Mesendoderm (in vitro differentiated cells): ENCODE measurements at regions not wholly inside any gene's neighbourhood (a gene's known extent, or its start where the extent isn't known, plus 50 kb on each side); places are given as distances from the start of the nearest gene placed in this dataset.

ENCODE experiments used
- DNase-seq: peaks from one replicate; pipeline ENCODE4 v3.0.0; 2013
- H2AK5ac ChIP-seq: 2 replicates; pipeline ENCODE4 v1.6.1; 2013; ENCODE audit warnings: low read length, inconsistent platforms
- H2BK120ac ChIP-seq: 2 replicates; pipeline ENCODE4 v1.6.1; 2013; ENCODE audit warnings: low read depth, mild to moderate bottlenecking, low read length, moderate library complexity, mixed read lengths
- H2BK15ac ChIP-seq: replicated peaks from 2 replicates; pipeline ENCODE4 v1.6.1; 2013; ENCODE audit warnings: low read depth, mild to moderate bottlenecking, moderate library complexity
- H2BK5ac ChIP-seq: 2 replicates; pipeline ENCODE4 v1.6.1; 2013; ENCODE audit warnings: low read length, inconsistent platforms
- H3K18ac ChIP-seq: 2 replicates; pipeline ENCODE4 v1.6.1; 2013; ENCODE audit warnings: mild to moderate bottlenecking, low read length, mixed read lengths
- H3K23ac ChIP-seq: one replicate; pipeline ENCODE4 v1.6.1; 2013; ENCODE audit warnings: low read length
- H3K27ac ChIP-seq: 2 replicates; pipeline ENCODE4 v1.5.1; 2013; ENCODE audit warnings: low read depth, mild to moderate bottlenecking, inconsistent platforms, low read length, moderate library complexity
- H3K27me3 ChIP-seq: 2 replicates; pipeline ENCODE4 v1.6.1; 2013; ENCODE audit warnings: low read length, control low read depth, mild to moderate bottlenecking, inconsistent platforms; ENCODE audit not compliant: insufficient read depth, poor library complexity
- H3K36me3 ChIP-seq: 2 replicates; pipeline ENCODE4 v1.6.1; 2013; ENCODE audit warnings: low read length, inconsistent platforms; ENCODE audit not compliant: control insufficient read depth, insufficient read depth
- H3K4ac ChIP-seq: one replicate; pipeline ENCODE4 v1.6.1; 2013; ENCODE audit warnings: low read depth, mild to moderate bottlenecking, low read length, moderate library complexity
- H3K4me1 ChIP-seq: 2 replicates; pipeline ENCODE4 v1.6.1; 2013; ENCODE audit warnings: low read depth, low read length, inconsistent platforms; ENCODE audit not compliant: control insufficient read depth
- H3K4me2 ChIP-seq: 2 replicates; pipeline ENCODE4 v1.6.1; 2013; ENCODE audit warnings: low read length
- H3K4me3 ChIP-seq: 2 replicates; pipeline ENCODE4 v1.5.1; 2013; ENCODE audit warnings: mild to moderate bottlenecking, low read length
- H3K56ac ChIP-seq: one replicate; pipeline ENCODE4 v1.6.1; 2013; ENCODE audit warnings: low read length
- H3K79me1 ChIP-seq: 2 replicates; pipeline ENCODE4 v1.6.1; 2013; ENCODE audit warnings: low read length, inconsistent platforms
- H3K79me2 ChIP-seq: 2 replicates; pipeline ENCODE4 v1.6.1; 2013; ENCODE audit warnings: mild to moderate bottlenecking, low read length; ENCODE audit not compliant: control insufficient read depth, insufficient read depth
- H3K9ac ChIP-seq: 2 replicates; pipeline ENCODE4 v1.6.1; 2013; ENCODE audit warnings: low read length, inconsistent platforms
- H4K5ac ChIP-seq: one replicate; pipeline ENCODE4 v1.6.1; 2013; ENCODE audit warnings: low read length
- H4K8ac ChIP-seq: one replicate; pipeline ENCODE4 v1.6.1; 2013; ENCODE audit warnings: low read depth, mild to moderate bottlenecking, control low read depth, low read length, moderate library complexity
- WGBS: extraction: QIAGEN DNeasy Blood & Tissue Kit; methylation state at CpG from one replicate; pipeline ENCODE4 v1.1.7; 2013; ENCODE audit warnings: low lambda C conversion rate, missing lambda C conversion rate; ENCODE audit not compliant: insufficient coverage; ENCODE audit errors: extremely low coverage; 5-methylcytosine and 5-hydroxymethylcytosine counted together

GRCh38 chr9:100856238-100856637 lies 172.3 kb upstream of the PLPPR1 start:
- Histone ChIP-seq H4K5ac (no peak overlapping the region), H2BK120ac (no peak overlapping the region), H3K4me1 (no peaks in the 10 kb centered on the region), H3K79me2 (no peaks in the 10 kb centered on the region), H3K4me3 (no peak overlapping the region), H3K9ac (no peak overlapping the region), H3K36me3 (no peaks in the 10 kb centered on the region), H2BK5ac (no peak overlapping the region), H2AK5ac (no peak overlapping the region), H4K8ac (no peak overlapping the region), H3K79me1 (no peaks in the 10 kb centered on the region), H3K18ac (no peak overlapping the region), H3K27ac (no peak overlapping the region), H3K4ac (no peak overlapping the region), H2BK15ac (no peak overlapping the region), H3K27me3 (no peaks in the 10 kb centered on the region), H3K4me2 (no peak overlapping the region), H3K23ac (no peak overlapping the region), H3K56ac (no peak overlapping the region)
- WGBS = no CpG with 5 or more reads among the region's 3 CpGs
- DNase-seq = no peak

- Histone ChIP-seq H3K79me1 (no peaks in the 10 kb centered on the region), H2AK5ac (no peak overlapping the region), H3K4me2 (no peak overlapping the region), H3K9ac (no peak overlapping the region), H3K79me2 (no peaks in the 10 kb centered on the region), H3K4me1 (no peaks in the 10 kb centered on the region), H3K36me3 (no peaks in the 10 kb centered on the region), H3K4ac (no peak overlapping the region), H4K5ac (no peak overlapping the region), H3K4me3 (no peak overlapping the region), H2BK15ac (no peak overlapping the region), H2BK120ac (no peak overlapping the region), H3K23ac (no peak overlapping the region), H3K27ac (no peak overlapping the region), H3K56ac (no peak overlapping the region), H4K8ac (no peak overlapping the region), H2BK5ac (no peak overlapping the region), H3K27me3 (no peaks in the 10 kb centered on the region), H3K18ac (no peak overlapping the region)
- DNase-seq = peak; percentile 89
- no CpG with 5 or more reads among the region's 3 CpGs for WGBS
These were observed 163.4 kb upstream of the PLPPR1 start for GRCh38 chr9:100865111-100865510.

- no peak overlapping the region for H3K4me3 ChIP-seq
- no peak overlapping the region for H3K27ac ChIP-seq
- no peaks in the 10 kb centered on the region for H3K79me1 ChIP-seq
- H3K4me1 ChIP-seq = no peaks in the 10 kb centered on the region
- H2BK15ac ChIP-seq = no peak overlapping the region
- H3K79me2 ChIP-seq = no peaks in the 10 kb centered on the region
- H4K5ac ChIP-seq = no peak overlapping the region
- no peaks in the 10 kb centered on the region for H3K36me3 ChIP-seq
- DNase-seq = peak; percentile 20
- no peak overlapping the region for H3K23ac ChIP-seq
- no peak overlapping the region for H4K8ac ChIP-seq
- no peak overlapping the region for H3K56ac ChIP-seq
- no peak overlapping the region for H3K4ac ChIP-seq
- no peaks in the 10 kb centered on the region for H3K27me3 ChIP-seq
- H3K4me2 ChIP-seq = no peak overlapping the region
- WGBS = no CpG with 5 or more reads among the region's 4 CpGs
- H3K9ac ChIP-seq = no peak overlapping the region
- no peak overlapping the region for H2BK5ac ChIP-seq
- no peak overlapping the region for H3K18ac ChIP-seq
- no peak overlapping the region for H2AK5ac ChIP-seq
- H2BK120ac ChIP-seq = no peak overlapping the region
These were observed 162.9 kb upstream of the PLPPR1 start for GRCh38 chr9:100865648-100866047.

GRCh38 chr9:100869326-100869725 lies 159.2 kb upstream of the PLPPR1 start:
- Histone ChIP-seq H2AK5ac (no peak overlapping the region), H3K56ac (no peak overlapping the region), H3K79me1 (no peaks in the 10 kb centered on the region), H3K4me1 (no peaks in the 10 kb centered on the region), H3K36me3 (no peaks in the 10 kb centered on the region), H4K8ac (no peak overlapping the region), H3K4ac (no peak overlapping the region), H3K18ac (no peak overlapping the region), H3K27me3 (no peaks in the 10 kb centered on the region), H3K4me3 (no peak overlapping the region), H3K23ac (no peak overlapping the region), H3K79me2 (no peaks in the 10 kb centered on the region), H3K4me2 (no peak overlapping the region), H2BK5ac (no peak overlapping the region), H3K27ac (no peak overlapping the region), H3K9ac (no peak overlapping the region), H2BK120ac (no peak overlapping the region), H2BK15ac (no peak overlapping the region), H4K5ac (no peak overlapping the region)
- DNase-seq = no peak
- WGBS = no CpG with 5 or more reads among the region's 3 CpGs

- Histone ChIP-seq H3K9ac (no peak overlapping the region), H3K79me2 (no peaks in the 10 kb centered on the region), H3K18ac (no peak overlapping the region), H2BK15ac (no peak overlapping the region), H2BK5ac (no peak overlapping the region), H2BK120ac (no peak overlapping the region), H3K36me3 (no peaks in the 10 kb centered on the region), H3K4ac (no peak overlapping the region), H3K4me3 (no peak overlapping the region), H3K4me1 (no peaks in the 10 kb centered on the region), H3K79me1 (no peaks in the 10 kb centered on the region), H2AK5ac (no peak overlapping the region), H3K27me3 (no peaks in the 10 kb centered on the region), H3K4me2 (no peak overlapping the region), H3K56ac (no peak overlapping the region), H4K8ac (no peak overlapping the region), H4K5ac (no peak overlapping the region), H3K23ac (no peak overlapping the region), H3K27ac (no peak overlapping the region)
- no peak for DNase-seq
- WGBS = no CpG with 5 or more reads among the region's 1 CpG
These were observed 148.6 kb upstream of the PLPPR1 start for GRCh38 chr9:100879884-100880283.

GRCh38 chr9:100880284-100880683 lies 148.2 kb upstream of the PLPPR1 start:
- no peak overlapping the region for H4K5ac ChIP-seq
- no peak overlapping the region for H2BK5ac ChIP-seq
- no peak overlapping the region for H3K4me3 ChIP-seq
- no peak overlapping the region for H3K4ac ChIP-seq
- no peak overlapping the region for H3K23ac ChIP-seq
- H3K36me3 ChIP-seq = no peaks in the 10 kb centered on the region
- no peak overlapping the region for H2AK5ac ChIP-seq
- no peak for DNase-seq
- no peak overlapping the region for H2BK120ac ChIP-seq
- no peaks in the 10 kb centered on the region for H3K27me3 ChIP-seq
- no peak overlapping the region for H3K56ac ChIP-seq
- no peaks in the 10 kb centered on the region for H3K79me2 ChIP-seq
- WGBS = no CpG with 5 or more reads among the region's 2 CpGs
- no peak overlapping the region for H3K9ac ChIP-seq
- H4K8ac ChIP-seq = no peak overlapping the region
- no peaks in the 10 kb centered on the region for H3K79me1 ChIP-seq
- no peak overlapping the region for H3K18ac ChIP-seq
- no peak overlapping the region for H2BK15ac ChIP-seq
- H3K4me1 ChIP-seq = no peaks in the 10 kb centered on the region
- no peak overlapping the region for H3K4me2 ChIP-seq
- no peak overlapping the region for H3K27ac ChIP-seq
